ENCODE measurements at regions not wholly inside any gene's neighbourhood (a gene's known extent, or its start where the extent isn't known, plus 50 kb on each side); places are given as distances from the start of the nearest gene placed in this dataset.
"Not testable (repeated sequence)": the region's sequence is repeated elsewhere in the genome, so short reads cannot be mapped to it uniquely, and the experiment has no call there.

DNA sequence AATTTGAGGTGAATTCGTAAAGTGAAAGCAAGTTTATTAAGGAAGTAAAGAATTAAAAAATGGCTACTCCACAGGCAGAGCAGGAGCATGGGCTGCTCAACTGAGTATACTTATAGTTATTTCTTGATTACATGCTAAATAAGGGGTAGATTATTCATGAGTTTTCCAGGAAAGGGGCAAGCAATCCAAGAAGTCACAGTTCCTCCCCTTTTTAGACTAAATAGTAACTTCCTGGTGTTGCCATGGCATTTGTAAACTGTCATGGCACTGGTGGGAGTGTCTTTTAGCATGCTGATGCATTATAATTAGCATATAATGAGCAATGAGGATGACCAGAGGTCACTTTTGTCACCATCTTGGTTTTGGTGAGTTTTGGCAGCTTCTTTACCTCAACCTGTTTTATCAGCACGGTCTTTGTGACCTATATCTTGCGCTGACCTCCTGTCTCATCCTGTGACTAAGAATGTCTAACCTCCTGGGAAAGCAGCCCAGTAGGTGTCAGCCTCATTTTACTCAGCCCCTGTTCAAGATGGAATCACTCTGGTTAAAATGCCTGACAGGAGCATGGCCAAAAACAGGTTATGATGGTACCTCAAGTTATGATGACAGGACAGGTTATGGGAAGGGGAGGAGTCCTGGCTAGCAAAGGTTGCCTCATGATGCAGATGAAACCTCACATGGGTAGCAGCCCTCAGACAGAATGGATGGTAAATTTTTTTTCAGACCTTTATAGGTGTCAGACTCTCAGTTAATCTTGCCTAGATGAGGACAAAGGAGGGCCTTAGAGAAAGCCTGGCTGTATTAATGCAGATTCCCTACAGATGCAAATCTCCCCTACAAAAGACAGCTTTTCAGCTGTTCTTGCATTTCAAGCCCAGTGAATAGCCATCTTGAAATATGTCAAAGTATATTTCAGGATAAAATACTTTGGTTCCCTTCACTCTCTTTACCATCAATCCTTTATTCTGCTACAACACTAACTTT is 49.7 kb downstream of the SIPA1L2 start:
- Mint-ChIP-seq H3K4me1 (peaks cover 19% of the 10 kb centered on the region), H3K27ac (peak overlapping the region; percentile 17), H3K4me3 (no peak overlapping the region), H3K9me3 (peaks cover 3% of the 10 kb centered on the region), H3K27me3 (peaks cover 8% of the 10 kb centered on the region), H3K36me3 (peaks cover 5% of the 10 kb centered on the region)
- ATAC-seq (ENCODE audit: low read depth) (no peak), DNase-seq (no peak)
- POLR2A ChIA-PET, result no interaction called here

GRCh38 chr1:232579466-232579865 is 50.5 kb downstream of the SIPA1L2 start:
- H3K27ac Mint-ChIP-seq, result no peak overlapping the region
- H3K9me3 Mint-ChIP-seq, result peaks cover 3% of the 10 kb centered on the region
- POLR2A ChIA-PET, result no interaction called here
- no peak overlapping the region for H3K4me3 Mint-ChIP-seq
- DNase-seq (no peak), ATAC-seq (ENCODE audit: low read depth) (no peak)
- peaks cover 8% of the 10 kb centered on the region for H3K27me3 Mint-ChIP-seq
- H3K36me3 Mint-ChIP-seq, result peaks cover 5% of the 10 kb centered on the region
- H3K4me1 Mint-ChIP-seq, result peaks cover 19% of the 10 kb centered on the region

GRCh38 chr1:232578651-232579195 is 51.2 kb downstream of the SIPA1L2 start:
- peaks cover 19% of the 10 kb centered on the region for H3K4me1 Mint-ChIP-seq
- H3K4me3 Mint-ChIP-seq, result peak overlapping the region; percentile 27
- POLR2A ChIA-PET, result interaction anchor here (0.7 kb wide), 1 partner anchor 50 kb away, joined by 3 read pairs; no protein-coding TSS in a partner anchor
- DNase-seq, result no peak
- peak overlapping the region; percentile 31 for H3K27ac Mint-ChIP-seq
- ATAC-seq (ENCODE audit: low read depth), result peak; percentile 63
- H3K9me3 Mint-ChIP-seq, result peaks cover 1% of the 10 kb centered on the region
- peaks cover 5% of the 10 kb centered on the region for H3K36me3 Mint-ChIP-seq
- peaks cover 6% of the 10 kb centered on the region for H3K27me3 Mint-ChIP-seq

- H3K4me3 Mint-ChIP-seq, result no peak overlapping the region
- no peak overlapping the region for H3K27ac Mint-ChIP-seq
- peaks cover 19% of the 10 kb centered on the region for H3K4me1 Mint-ChIP-seq
These were observed 52.2 kb downstream of the SIPA1L2 start for GRCh38 chr1:232577772-232578171.

GRCh38 chr1:232576537-232576936 is 53.4 kb downstream of the SIPA1L2 start:
- H3K4me1 Mint-ChIP-seq, result peaks cover 19% of the 10 kb centered on the region
- H3K27me3 Mint-ChIP-seq, result peaks cover 3% of the 10 kb centered on the region
- no peak overlapping the region for H3K27ac Mint-ChIP-seq
- H3K9me3 Mint-ChIP-seq, result peaks cover 1% of the 10 kb centered on the region
- H3K36me3 Mint-ChIP-seq, result peaks cover 5% of the 10 kb centered on the region
- H3K4me3 Mint-ChIP-seq, result no peak overlapping the region
- POLR2A ChIA-PET, result no interaction called here
- no peak for ATAC-seq (ENCODE audit: low read depth)
- no peak for DNase-seq

More at GRCh38 chr1:232577772-232578171, 52.2 kb downstream of the SIPA1L2 start:
- DNase-seq, result no peak
- Mint-ChIP-seq H3K27me3 (peaks cover 3% of the 10 kb centered on the region), H3K36me3 (peaks cover 5% of the 10 kb centered on the region), H3K9me3 (peaks cover 1% of the 10 kb centered on the region)
- ATAC-seq (ENCODE audit: low read depth), result no peak
- POLR2A ChIA-PET, result no interaction called here

- Mint-ChIP-seq H3K36me3 (peaks cover 2% of the 10 kb centered on the region), H3K27ac (no peak overlapping the region), H3K4me1 (peaks cover 19% of the 10 kb centered on the region), H3K9me3 (peaks cover 1% of the 10 kb centered on the region), H3K4me3 (no peak overlapping the region), H3K27me3 (peaks cover 3% of the 10 kb centered on the region)
- DNase-seq, result no peak
- ATAC-seq (ENCODE audit: low read depth), result no peak
- POLR2A ChIA-PET, result no interaction called here
These were observed 54.2 kb downstream of the SIPA1L2 start for GRCh38 chr1:232575763-232576040.

DNA sequence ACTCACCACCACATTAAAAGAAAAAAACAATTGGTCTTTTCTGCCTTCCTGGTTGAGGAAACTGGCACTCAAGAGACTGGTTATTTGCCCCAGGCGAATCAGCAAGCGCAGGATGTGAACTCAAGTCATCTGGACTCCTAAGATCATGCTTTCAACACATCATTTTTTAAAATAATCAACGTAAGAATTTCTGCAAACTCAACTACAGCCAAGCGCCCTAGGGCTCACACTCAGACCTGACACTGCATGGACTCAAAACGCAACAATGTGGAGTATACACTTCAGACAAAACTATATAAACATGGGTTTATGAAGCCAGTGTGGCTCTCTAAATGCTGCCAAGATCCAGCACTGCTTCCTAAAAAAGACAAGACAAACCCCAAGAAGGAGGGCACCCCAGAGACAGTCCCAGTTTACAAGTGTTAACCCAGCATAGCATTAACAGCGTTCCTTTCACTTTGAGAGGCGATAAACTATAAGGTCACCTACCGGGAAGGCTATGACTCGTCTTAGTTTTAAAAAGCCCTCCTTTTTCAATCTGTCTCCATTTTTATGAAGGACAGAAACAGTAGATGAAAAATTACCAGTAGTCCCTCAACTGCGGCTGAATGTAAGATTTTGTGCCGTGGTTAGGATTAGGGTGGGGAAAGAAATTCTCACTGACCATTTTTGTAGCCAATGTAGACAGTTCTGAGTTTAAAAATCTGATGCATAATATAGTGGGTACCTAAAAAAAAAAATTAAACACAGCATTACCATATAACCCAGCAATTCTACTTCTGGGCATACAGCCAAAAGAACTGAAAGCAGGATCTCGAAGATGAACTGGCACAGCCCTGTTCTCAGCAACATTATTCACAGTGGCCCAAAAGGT is 54.8 kb downstream of the SIPA1L2 start:
- Mint-ChIP-seq H3K36me3 (peaks cover 1% of the 10 kb centered on the region), H3K27me3 (peaks cover 3% of the 10 kb centered on the region), H3K27ac (no peak overlapping the region), H3K4me3 (no peak overlapping the region), H3K9me3 (peaks cover 1% of the 10 kb centered on the region), H3K4me1 (peaks cover 19% of the 10 kb centered on the region)
- POLR2A ChIA-PET, result no interaction called here
- ATAC-seq (ENCODE audit: low read depth) (no peak), DNase-seq (no peak)

- H3K27ac Mint-ChIP-seq, result no peak overlapping the region
- DNase-seq (no peak), ATAC-seq (ENCODE audit: low read depth) (no peak)
- H3K27me3 Mint-ChIP-seq, result peaks cover 3% of the 10 kb centered on the region
- peaks cover 1% of the 10 kb centered on the region for H3K9me3 Mint-ChIP-seq
- POLR2A ChIA-PET, result no interaction called here
- H3K36me3 Mint-ChIP-seq, result peaks cover 1% of the 10 kb centered on the region
- no peak overlapping the region for H3K4me3 Mint-ChIP-seq
- H3K4me1 Mint-ChIP-seq, result peaks cover 14% of the 10 kb centered on the region
These were observed 55.9 kb downstream of the SIPA1L2 start for GRCh38 chr1:232574077-232574476.

DNA sequence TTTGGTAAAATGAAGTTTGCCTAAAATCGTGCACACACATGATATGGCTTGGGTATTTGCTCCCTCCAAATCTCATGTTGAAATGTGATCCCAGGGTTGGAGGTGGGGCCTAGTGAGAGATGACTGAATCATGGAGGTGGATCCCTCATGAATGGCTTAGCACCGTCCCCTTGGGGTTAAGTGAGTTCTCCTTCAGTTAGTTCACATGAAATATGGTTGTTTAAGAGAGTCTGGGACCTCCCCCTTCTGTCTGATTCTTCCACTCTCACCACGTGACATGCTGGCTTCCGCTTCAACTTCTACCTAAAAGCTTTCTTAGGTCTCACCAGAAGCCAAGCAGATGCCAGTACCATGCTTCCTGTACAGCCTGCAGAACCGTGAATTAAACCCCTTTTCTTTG is 58.4 kb downstream of the SIPA1L2 start:
- DNase-seq (no peak), ATAC-seq (ENCODE audit: low read depth) (no peak)
- Mint-ChIP-seq H3K4me1 (no peaks in the 10 kb centered on the region), H3K36me3 (peaks cover 1% of the 10 kb centered on the region), H3K27me3 (no peaks in the 10 kb centered on the region), H3K4me3 (no peak overlapping the region), H3K9me3 (no peaks in the 10 kb centered on the region), H3K27ac (no peak overlapping the region)
- POLR2A ChIA-PET, result no interaction called here

DNA sequence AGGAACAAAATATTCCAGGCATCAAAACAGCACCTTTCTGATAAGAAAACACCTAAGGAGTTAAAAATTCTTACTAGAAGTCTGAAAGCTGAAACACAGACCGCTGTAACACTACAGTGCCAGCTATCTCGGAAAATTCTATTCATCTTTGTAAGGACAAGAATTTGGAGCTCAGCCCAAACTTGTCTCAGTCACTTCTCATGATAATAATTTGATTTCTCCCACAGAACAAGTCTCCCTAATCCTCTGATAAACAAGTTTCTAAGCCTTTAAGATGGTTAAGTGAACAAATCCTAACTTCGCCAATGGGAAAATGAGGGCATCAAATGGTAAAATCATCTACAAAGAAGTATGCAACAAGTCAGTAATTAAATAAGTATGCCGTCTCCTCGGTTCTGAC is 59.9 kb downstream of the SIPA1L2 start:
- ATAC-seq (ENCODE audit: low read depth), result no peak
- no peak overlapping the region for H3K27ac Mint-ChIP-seq

GRCh38 chr1:232569554-232569921 is 60.4 kb downstream of the SIPA1L2 start:
- ATAC-seq (ENCODE audit: low read depth); POLR2A ChIA-PET; H3K36me3 Mint-ChIP-seq; H3K27ac Mint-ChIP-seq; H3K9me3 Mint-ChIP-seq; H3K27me3 Mint-ChIP-seq; DNase-seq; H3K4me1 Mint-ChIP-seq; H3K4me3 Mint-ChIP-seq: not testable (repeated sequence)

More for the DNA sequence above, 59.9 kb downstream of the SIPA1L2 start:
- POLR2A ChIA-PET, result no interaction called here
- Mint-ChIP-seq H3K27me3 (no peaks in the 10 kb centered on the region), H3K4me1 (no peaks in the 10 kb centered on the region), H3K4me3 (no peak overlapping the region), H3K9me3 (no peaks in the 10 kb centered on the region), H3K36me3 (no peaks in the 10 kb centered on the region)
- no peak for DNase-seq

GRCh38 chr1:232568906-232569553 is 60.9 kb downstream of the SIPA1L2 start:
- ATAC-seq (ENCODE audit: low read depth), result no peak
- Mint-ChIP-seq H3K27ac (no peak overlapping the region), H3K4me3 (no peak overlapping the region), H3K36me3 (no peaks in the 10 kb centered on the region), H3K4me1 (no peaks in the 10 kb centered on the region), H3K27me3 (no peaks in the 10 kb centered on the region), H3K9me3 (no peaks in the 10 kb centered on the region)
- POLR2A ChIA-PET, result no interaction called here
- no peak for DNase-seq

DNA sequence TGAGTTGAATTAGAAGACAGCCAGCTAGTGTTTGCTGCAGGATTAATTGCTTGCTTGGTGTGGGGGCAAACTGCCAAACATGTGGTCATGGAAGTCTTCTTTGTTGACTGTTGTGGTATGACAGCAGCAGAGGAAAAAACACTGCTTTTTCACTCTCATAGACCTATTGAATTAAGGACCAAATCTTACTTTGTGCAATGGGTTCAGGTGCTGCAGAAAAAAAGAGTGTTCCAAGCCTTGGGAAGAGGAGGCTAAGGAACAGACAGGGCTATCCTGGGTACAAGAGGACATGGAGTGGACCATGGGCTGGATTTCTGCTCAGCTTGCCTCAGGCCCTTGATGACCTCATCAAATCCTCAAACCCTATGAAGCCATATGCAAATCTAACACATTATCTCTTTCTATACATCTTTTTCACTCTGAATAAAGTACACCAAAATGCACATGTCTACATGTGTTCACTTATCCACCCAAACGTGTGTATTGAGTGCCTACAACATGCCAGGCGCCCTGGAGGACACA is 61.5 kb downstream of the SIPA1L2 start:
- DNase-seq (no peak), ATAC-seq (ENCODE audit: low read depth) (no peak)
- Mint-ChIP-seq H3K27me3 (peaks cover under 1% of the 10 kb centered on the region), H3K36me3 (no peaks in the 10 kb centered on the region), H3K4me3 (no peak overlapping the region), H3K9me3 (no peaks in the 10 kb centered on the region), H3K4me1 (no peaks in the 10 kb centered on the region), H3K27ac (no peak overlapping the region)
- POLR2A ChIA-PET, result no interaction called here

Measured in activated naive CD8-positive, alpha-beta T cell treated with anti-CD3 and anti-CD28 coated beads, Interleukin-2, amount 10 ng/mL, durations not matched to agents 7 days and 5 days (primary cell).